OCI-M1 (cell line): ENCODE measurements at regions not wholly inside any gene's neighbourhood (a gene's known extent, or its start where the extent isn't known, plus 50 kb on each side); places are given as distances from the start of the nearest gene placed in this dataset.

ENCODE experiments used
- DNase-seq: peaks from one replicate; lab custom pipeline; 2025; lab: John Stamatoyannopoulos, UW

- DNase-seq = no peak
Observed at GRCh38 chr2:107570876-107571275, 255.8 kb upstream of the RGPD4 start.

GRCh38 chr2:107572890-107573289 is 253.8 kb upstream of the RGPD4 start:
- DNase-seq = peak; percentile 51

- DNase-seq = no peak
Observed at GRCh38 chr2:107576991-107577390, 249.7 kb upstream of the RGPD4 start.

- no peak for DNase-seq
Observed at GRCh38 chr2:107582487-107582886, 244.2 kb upstream of the RGPD4 start.

GRCh38 chr2:107584577-107584976 is 242.1 kb upstream of the RGPD4 start:
- DNase-seq = no peak

GRCh38 chr2:107585851-107586250 is 240.8 kb upstream of the RGPD4 start:
- DNase-seq = no peak

- DNase-seq = no peak
Observed at GRCh38 chr2:107588181-107588580, 238.5 kb upstream of the RGPD4 start.

- no peak for DNase-seq
Observed at GRCh38 chr2:107589079-107589491, 237.6 kb upstream of the RGPD4 start.

- no peak for DNase-seq
Observed at GRCh38 chr2:107591561-107592279, 235.0 kb upstream of the RGPD4 start.

- DNase-seq = peak; percentile 51
Observed at GRCh38 chr2:107592280-107592624, 234.4 kb upstream of the RGPD4 start.

GRCh38 chr2:107595285-107595684 is 231.4 kb upstream of the RGPD4 start:
- no peak for DNase-seq

- DNase-seq = no peak
Observed at GRCh38 chr2:107595749-107596148, 230.9 kb upstream of the RGPD4 start.

GRCh38 chr2:107597507-107597906 is 229.2 kb upstream of the RGPD4 start:
- DNase-seq = no peak

GRCh38 chr2:107602801-107603200 is 223.9 kb upstream of the RGPD4 start:
- DNase-seq = no peak

GRCh38 chr2:107607054-107607453 is 219.6 kb upstream of the RGPD4 start:
- no peak for DNase-seq

GRCh38 chr2:107607473-107607872 is 219.2 kb upstream of the RGPD4 start:
- DNase-seq = no peak

- DNase-seq = no peak
Observed at GRCh38 chr2:107615039-107615438, 211.7 kb upstream of the RGPD4 start.

- DNase-seq = no peak
Observed at GRCh38 chr2:107618769-107619168, 207.9 kb upstream of the RGPD4 start.

- DNase-seq = peak; percentile 9
Observed at GRCh38 chr2:107621186-107622165, 205.2 kb upstream of the RGPD4 start.

- no peak for DNase-seq
Observed at GRCh38 chr2:107622741-107623310, 203.9 kb upstream of the RGPD4 start.

- DNase-seq = no peak
Observed at GRCh38 chr2:107625982-107626381, 200.7 kb upstream of the RGPD4 start.

- DNase-seq = no peak
Observed at GRCh38 chr2:107627164-107627563, 199.5 kb upstream of the RGPD4 start.

- peak; percentile 8 for DNase-seq
Observed at GRCh38 chr2:107627926-107628325, 198.8 kb upstream of the RGPD4 start.
